NCI-H1092 (cell line): ENCODE measurements at regions not wholly inside any gene's neighbourhood (a gene's known extent, or its start where the extent isn't known, plus 50 kb on each side); places are given as distances from the start of the nearest gene placed in this dataset.
"Not testable (repeated sequence)": the region's sequence is repeated elsewhere in the genome, so short reads cannot be mapped to it uniquely, and the experiment has no call there.

ENCODE experiments used
- DNase-seq: peaks from one replicate; lab custom pipeline; 2025; lab: John Stamatoyannopoulos, UW

DNA sequence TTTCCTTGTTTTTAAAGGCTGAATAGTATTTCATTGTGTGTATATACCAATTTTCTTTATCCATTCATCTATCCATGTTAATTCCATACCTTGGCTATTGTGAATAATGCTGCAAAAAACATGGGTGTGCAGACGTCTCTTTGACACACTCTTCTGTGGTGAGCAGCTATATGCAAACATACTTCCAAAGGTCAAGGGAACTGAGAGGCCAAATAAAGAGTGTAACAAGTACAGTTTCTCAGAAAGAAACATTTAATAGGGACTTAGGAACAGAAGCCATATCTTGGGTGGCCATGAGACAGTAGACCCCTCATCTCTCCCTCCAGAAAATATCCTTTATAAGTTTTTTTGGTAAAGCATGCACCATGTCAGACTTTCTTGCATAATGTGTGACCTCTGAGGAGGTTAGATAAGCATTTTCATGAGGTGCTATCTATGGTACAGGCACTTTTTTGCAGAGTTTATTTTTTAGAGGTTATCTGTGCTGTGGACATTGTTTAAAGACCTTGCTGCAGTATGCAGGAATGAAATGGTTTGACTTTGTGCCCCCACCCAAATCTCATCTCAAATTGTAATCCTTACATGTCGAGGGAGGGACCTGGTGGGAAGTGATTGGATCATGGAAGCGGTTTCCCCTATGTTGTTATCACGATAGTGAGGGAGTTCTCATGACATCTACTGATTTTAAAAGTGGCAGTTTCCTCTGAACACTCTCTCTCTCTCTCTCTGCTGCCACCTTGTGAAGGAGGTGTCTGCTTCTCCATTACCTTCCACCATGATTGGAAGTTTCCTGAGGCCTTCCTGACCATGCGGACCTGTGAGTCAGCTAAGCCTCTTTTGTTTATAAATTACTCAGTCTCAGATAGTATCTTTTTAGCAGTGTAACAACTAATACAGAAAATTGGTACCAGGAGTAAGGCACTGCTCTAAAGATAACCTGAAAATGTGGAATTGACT lies 1202.3 kb downstream of the GALC start:
- no peak for DNase-seq

- no peak for DNase-seq
These were observed 1204.8 kb downstream of the GALC start for GRCh38 chr14:86788224-86788623.

DNA sequence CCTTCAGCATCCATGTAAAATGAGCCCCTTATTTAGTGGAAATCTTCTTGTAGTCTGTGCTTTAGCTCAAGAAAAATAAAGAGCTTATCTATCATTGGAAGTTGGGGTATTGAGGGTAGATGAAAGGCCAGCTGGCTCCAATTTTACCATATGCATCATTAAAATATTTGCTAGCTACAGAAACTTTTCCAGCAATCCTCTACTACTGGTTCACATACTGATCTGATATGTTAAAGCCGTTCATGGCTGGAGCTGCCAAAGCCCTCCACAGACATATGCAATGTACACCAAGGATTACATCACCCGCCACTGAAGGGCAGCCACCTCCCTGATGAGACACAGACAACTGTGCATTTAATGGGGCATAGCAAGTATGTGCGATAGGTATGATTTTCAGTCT lies 1205.3 kb downstream of the GALC start:
- no peak for DNase-seq

DNA sequence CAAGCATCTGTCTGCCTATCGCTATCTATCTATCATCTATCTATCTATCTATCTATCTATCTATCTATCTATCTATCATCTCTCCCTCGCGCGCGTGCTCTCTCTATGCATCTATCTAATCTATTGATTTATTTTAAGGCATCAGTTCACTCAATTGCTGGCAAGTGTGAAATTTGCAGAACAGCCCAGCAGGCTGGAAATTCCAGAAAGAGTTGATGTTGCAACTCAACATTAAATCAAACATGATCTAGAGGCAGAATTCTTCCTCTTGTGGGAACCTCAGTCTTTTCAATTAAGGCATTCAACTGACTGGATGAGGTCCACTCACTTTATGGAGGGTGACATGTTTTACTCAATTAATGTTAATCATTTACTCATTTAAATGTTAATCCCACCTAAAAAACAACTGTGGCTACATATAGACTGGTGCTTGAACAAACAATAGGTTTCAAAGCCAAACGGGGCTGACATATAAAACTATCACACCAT lies 1210.8 kb downstream of the GALC start:
- DNase-seq, result no peak

DNA sequence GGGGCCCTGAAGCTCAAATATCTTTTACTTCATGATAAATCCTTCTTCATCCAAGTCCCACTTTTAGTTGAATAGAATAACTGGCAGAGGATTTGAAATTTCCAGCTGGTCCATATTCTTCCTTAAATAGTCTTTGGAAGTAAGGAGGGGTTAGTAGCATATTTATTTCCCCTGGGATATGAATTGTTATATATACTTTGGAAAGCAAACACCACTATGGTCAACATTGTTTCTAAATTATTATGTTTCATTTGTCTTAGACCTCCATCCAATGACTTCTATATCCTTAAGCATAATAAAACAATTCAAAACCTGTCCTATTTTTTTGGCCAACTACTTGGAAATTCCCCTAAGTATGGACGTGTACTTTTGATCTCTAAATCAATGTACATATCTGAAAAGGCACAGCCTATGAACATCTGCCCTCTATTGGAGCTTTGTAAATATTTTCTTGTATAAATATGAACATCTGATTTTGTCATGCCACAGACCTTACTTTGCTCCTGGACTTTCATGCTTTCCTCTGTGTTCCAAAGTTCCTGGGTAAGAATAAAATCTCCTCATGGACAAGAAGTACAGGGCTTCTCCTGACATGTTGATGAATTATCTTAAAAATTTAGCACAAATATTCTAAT lies 1212.0 kb downstream of the GALC start:
- no peak for DNase-seq

DNA sequence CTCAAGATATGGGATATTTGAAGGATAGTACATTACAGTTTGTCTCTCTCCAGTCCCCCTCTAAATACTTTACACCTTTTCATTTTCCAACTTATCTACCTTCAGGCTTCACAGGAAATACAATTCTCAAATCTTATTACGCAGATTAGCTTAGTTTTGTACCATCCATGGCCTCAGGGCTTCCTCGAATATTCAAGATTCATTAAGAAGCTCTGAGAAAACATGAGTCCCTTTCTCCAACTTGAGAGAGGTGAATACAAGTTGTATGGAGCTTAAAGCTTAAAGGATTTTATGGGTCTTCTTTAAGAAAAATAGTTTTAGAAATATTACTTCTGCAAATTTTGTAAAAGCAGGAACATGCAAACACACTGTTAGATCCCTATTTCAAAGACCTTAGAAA lies 1212.5 kb downstream of the GALC start:
- DNase-seq, result no peak

DNA sequence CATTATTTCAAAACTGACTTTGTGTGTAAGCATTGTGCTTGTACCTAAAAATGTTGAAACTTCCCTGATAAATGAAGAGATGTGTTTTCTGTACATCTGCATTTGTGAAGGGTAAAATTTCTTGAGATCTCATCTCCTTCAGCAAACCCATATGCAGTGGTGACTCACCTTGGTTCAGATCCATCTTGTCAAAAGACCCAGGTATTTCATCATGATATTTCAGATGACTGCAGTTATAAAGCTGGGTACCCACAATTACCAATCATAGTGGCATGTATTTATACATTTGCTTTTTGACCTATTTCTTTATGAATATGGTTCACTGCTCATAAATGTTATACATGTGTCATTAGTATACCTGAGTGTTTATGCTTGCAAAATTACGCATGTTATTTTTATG lies 1213.6 kb downstream of the GALC start:
- no peak for DNase-seq

GRCh38 chr14:86777963-86778602 lies 1214.9 kb downstream of the GALC start:
- no peak for DNase-seq

DNA sequence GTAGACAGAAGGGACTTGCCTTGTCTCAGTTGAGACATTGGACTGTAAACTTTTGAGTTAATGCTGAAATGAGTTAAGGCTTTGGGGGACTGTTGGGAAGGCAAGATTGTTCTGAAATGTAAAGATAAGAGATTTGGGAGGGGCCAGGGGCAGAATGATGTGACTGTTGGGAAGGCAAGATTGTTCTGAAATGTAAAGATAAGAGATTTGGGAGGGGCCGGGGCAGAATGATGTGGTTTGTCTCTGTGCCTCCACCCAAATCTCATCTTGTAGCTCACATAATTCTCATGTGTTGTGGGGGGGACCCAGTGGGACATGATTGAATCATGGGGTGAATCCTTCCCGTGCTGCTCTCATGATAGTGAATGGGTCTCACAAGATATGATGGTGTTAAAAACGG lies 1217.1 kb downstream of the GALC start:
- DNase-seq, result not testable (repeated sequence)

DNA sequence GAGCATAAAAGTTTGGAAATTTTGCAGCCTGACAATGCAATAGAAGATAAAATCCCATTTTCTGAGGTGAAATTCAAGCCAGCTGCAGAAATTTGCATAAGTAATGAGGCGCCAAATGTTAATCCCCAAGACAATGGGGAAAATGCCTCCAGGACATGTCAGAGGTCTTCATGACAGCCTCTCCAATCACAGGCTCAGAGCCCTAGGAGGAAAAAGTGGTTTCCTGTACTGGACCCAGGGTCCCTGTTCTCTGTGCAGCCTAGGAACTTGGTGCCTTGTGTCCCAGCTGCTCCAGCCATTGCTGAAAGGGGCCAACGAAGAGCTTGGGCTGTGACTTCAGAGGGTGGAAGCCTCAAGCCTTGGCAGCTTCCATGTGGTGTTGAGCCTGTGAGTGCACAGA lies 1218.1 kb downstream of the GALC start:
- no peak for DNase-seq

DNA sequence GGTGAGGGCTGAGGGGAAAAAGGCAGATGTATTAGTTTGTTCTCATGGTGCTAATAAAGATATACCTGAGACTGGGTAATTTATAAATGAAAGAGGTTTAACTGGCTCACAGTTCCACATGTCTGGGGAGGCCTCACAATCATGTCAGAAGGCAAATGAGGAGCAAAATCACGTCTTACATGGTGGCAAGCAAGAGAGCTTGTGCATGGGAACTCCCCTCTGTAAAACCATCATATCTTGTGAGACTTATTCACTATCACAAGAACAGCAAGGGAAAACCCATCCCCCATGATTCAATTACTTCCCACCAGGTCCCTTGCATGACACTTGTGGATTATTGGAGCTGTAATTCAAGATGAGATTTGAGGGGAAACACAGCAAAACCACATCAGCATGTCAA lies 1220.9 kb downstream of the GALC start:
- no peak for DNase-seq

DNA sequence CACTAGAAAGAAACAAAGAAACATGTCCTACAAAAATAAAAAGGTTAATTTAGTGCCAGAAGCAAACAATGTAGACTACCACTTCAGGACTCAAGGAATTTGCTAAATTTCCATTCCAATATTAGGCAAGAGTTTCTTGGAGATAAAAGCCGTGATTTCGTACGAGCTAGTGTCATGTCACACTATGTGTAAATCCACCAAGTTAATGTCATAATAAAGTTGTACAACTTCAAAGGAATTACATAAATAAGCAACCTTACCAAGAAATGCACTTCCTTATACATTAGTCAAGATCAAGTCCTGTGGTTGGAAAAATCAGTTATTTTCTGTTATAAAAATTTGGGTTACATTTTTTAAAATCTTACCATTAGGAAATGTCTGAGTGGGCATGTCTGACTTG lies 1222.8 kb downstream of the GALC start:
- no peak for DNase-seq

DNA sequence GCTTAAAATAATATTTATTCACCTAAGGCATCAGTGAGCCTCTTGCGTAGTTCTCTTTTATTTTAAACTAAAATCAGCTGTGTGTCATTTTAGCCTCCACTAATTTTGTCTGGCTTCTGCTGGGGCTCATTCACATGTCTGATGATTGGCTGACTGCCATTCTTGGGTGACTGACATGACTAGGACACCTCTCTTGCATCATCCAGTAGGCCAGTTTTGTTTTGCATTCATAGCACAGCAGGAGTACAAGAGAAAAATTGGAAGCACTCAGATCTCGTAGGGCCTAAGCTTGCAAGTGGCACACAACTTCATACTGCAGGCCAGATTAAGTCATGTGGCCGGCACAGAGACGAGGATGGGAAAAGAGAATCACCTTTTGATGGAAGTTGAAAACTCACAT lies 1226.5 kb downstream of the GALC start:
- no peak for DNase-seq

DNA sequence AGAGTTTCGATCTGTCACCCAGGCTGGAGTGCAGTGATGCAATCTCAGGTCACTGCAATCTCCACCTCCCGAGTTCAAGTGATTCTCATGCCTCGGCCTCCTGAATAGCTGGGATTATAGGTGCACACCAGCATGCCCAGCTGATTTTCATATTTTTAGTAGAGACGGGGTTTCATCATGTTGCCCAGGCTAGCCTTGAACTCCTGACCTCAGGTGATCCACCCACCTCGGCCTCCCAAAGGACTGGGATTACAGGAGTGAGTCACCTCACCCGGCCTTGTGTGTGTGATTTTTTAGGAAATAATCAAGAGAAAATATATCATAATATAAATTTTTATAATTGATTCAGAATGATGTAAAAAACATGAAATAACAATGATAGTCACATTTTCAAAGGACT lies 1231.4 kb downstream of the GALC start:
- DNase-seq, result no peak

DNA sequence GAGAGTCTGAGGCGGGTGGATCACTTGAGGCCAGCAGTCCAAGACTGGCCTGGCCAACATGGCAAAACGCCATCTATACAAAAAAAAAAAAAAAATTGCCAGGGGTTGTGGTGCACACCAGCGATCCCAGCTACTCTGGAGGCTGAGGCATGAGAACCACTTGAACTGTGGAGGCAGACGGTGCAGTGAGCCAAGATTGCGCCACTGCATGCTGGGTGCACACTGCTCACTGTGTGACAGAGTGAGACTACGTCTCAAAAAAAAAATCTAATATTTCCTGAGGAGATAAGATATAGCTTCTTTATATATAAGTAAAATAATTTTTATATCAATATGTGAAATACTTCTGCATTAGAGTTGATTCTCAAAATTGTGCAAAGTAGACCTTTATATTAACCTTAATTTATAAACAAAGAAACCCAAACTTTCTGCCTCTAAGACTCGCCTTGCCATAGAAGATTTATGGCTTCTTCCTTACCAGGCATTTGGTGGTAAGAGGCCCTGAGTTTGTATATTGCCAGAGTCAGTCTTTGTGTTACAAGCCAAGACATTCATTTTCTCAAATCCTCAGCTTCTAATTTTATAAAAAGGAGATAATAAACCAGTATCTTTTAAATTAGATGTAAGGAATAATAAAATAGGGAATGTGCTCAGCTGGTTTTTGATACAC lies 1226.7 kb downstream of the FLRT2 start:
- DNase-seq, result no peak

GRCh38 chr14:86750488-86750887 lies 1220.5 kb downstream of the FLRT2 start:
- not testable (repeated sequence) for DNase-seq

GRCh38 chr14:86739761-86740160 lies 1209.8 kb downstream of the FLRT2 start:
- DNase-seq, result no peak

GRCh38 chr14:86731427-86731826 lies 1201.5 kb downstream of the FLRT2 start:
- not testable (repeated sequence) for DNase-seq

GRCh38 chr14:86723254-86723624 lies 1193.3 kb downstream of the FLRT2 start:
- DNase-seq, result no peak

GRCh38 chr14:86722612-86723253 lies 1192.8 kb downstream of the FLRT2 start:
- DNase-seq, result no peak

DNA sequence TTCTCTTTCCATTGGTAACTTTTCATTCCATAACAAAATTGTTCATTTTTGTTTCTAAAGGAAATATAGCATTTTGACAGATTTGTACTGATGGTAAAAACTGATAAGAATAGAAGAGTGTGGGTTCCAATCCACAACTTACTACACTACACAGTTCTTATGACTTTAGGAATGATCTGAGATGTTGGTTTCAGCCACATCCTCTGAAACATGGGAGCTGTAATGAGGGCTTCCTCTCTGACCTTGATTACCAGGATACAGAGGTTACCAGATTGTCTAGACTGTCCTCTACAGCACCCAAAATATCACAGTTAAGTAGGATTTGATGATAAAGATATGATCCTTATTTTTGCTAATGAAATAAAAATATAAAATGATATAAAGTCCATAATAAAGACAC lies 1184.6 kb downstream of the FLRT2 start:
- DNase-seq, result no peak

DNA sequence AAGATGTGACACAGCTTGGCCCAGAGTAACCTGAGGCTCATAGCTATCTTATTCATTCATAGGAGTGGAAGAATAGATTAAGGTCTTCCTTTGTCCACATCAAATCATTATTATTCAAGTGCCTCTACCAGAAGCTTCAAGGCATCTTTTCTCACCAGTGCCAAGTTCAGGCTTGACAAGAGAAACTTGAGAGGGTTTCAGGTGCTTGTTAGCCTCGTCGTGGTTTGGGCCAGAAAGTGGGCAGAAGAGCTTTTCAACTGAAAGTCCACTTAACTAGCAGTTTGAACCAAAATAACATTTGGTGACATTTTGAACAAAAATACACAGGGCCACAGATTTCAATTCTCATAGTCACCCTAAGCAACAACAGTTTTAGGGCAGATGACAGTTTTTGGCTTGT lies 1184.2 kb downstream of the FLRT2 start:
- no peak for DNase-seq
